GM23338 (cell line): ENCODE measurements at regions not wholly inside any gene's neighbourhood (a gene's known extent, or its start where the extent isn't known, plus 50 kb on each side); places are given as distances from the start of the nearest gene placed in this dataset.

Source experiments
- ATAC-seq: fragments of 200-7000 bp; cut with Tn5 transposase; 3 replicates; pipeline ENCODE4 v1.9.1; 2020
- DNase-seq: peaks from one replicate; pipeline ENCODE4 v3.0.0-alpha.2; 2015; ENCODE audit warnings: low spot score
- H2AFZ ChIP-seq: fragments of 200-600 bp; sonication (generic); 2 replicates; pipeline ENCODE4 v1.8.0; 2016; ENCODE audit warnings: antibody characterized with exemption, mild to moderate bottlenecking, moderate library complexity
- H3F3A ChIP-seq: fragments of 200-600 bp; sonication (generic); replicated peaks from 2 replicates; pipeline ENCODE4 v1.8.0; 2017; ENCODE audit warnings: antibody characterized with exemption, mixed run types, low read depth
- H3K27ac ChIP-seq: fragments of 200-600 bp; sonication (generic); 2 replicates; pipeline ENCODE4 v1.6.1; 2016; ENCODE audit warnings: low read depth
- H3K27me3 ChIP-seq: fragments of 200-600 bp; sonication (generic); 2 replicates; pipeline ENCODE4 v1.8.0; 2016; ENCODE audit warnings: mild to moderate bottlenecking, mixed run types, moderate library complexity; ENCODE audit not compliant: insufficient read depth
- H3K36me3 ChIP-seq: fragments of 200-600 bp; sonication (generic); 2 replicates; pipeline ENCODE4 v1.8.0; 2016; ENCODE audit warnings: mild to moderate bottlenecking; ENCODE audit not compliant: insufficient read depth
- H3K4me1 ChIP-seq: fragments of 200-600 bp; sonication (generic); 2 replicates; pipeline ENCODE4 v1.8.0; 2016; ENCODE audit warnings: mild to moderate bottlenecking, moderate library complexity; ENCODE audit not compliant: insufficient read depth
- H3K4me2 ChIP-seq: fragments of 200-600 bp; sonication (generic); 2 replicates; pipeline ENCODE4 v1.7.1; 2017; ENCODE audit warnings: mixed run types
- H3K4me3 ChIP-seq: fragments of 200-600 bp; sonication (generic); 2 replicates; pipeline ENCODE4 v1.6.1; 2016; ENCODE audit warnings: mixed run types
- H3K79me2 ChIP-seq: fragments of 200-600 bp; sonication (generic); replicated peaks from 2 replicates; pipeline ENCODE4 v1.8.0; 2017; ENCODE audit warnings: mild to moderate bottlenecking; ENCODE audit not compliant: insufficient read depth
- H3K9me2 ChIP-seq: fragments of 200-600 bp; sonication (generic); 2 replicates; pipeline ENCODE4 v1.8.0; 2017; ENCODE audit not compliant: insufficient read depth
- H4K20me1 ChIP-seq: fragments of 200-600 bp; sonication (generic); replicated peaks from 2 replicates; pipeline ENCODE4 v1.8.0; 2017; ENCODE audit warnings: mild to moderate bottlenecking; ENCODE audit not compliant: insufficient read depth
- H3K27ac Mint-ChIP-seq: 2 replicates; pipeline ENCODE4 v1.8.0; 2020; ENCODE audit warnings: inconsistent platforms, mild to moderate bottlenecking, moderate library complexity, mixed read lengths
- H3K27me3 Mint-ChIP-seq: 3 replicates; pipeline ENCODE4 v1.8.0; 2022; ENCODE audit warnings: low read depth, mild to moderate bottlenecking, moderate library complexity, mixed read lengths, inconsistent platforms; ENCODE audit not compliant: insufficient read depth, poor library complexity
- H3K36me3 Mint-ChIP-seq: 3 replicates; pipeline ENCODE4 v1.8.0; 2021; ENCODE audit warnings: low read depth, mild to moderate bottlenecking, inconsistent platforms, moderate library complexity, mixed read lengths
- H3K4me1 Mint-ChIP-seq: 3 replicates; pipeline ENCODE4 v1.8.0; 2020; ENCODE audit warnings: mild to moderate bottlenecking, inconsistent platforms, mixed read lengths
- H3K4me3 Mint-ChIP-seq: 3 replicates; pipeline ENCODE4 v1.8.0; 2021; ENCODE audit warnings: moderate library complexity, mild to moderate bottlenecking, inconsistent platforms, mixed read lengths
- H3K9me3 Mint-ChIP-seq: 3 replicates; pipeline ENCODE4 v1.8.0; 2020; ENCODE audit warnings: moderate library complexity, mild to moderate bottlenecking, inconsistent platforms, mixed read lengths
- CREB1 ChIP-seq: fragments of 250-450 bp; sonication (Bioruptor Pico); IDR thresholded peaks from 2 replicates; pipeline ENCODE4 v1.5.0; 2020; ENCODE audit warnings: low read depth, mild to moderate bottlenecking, moderate library complexity
- CTCF ChIP-seq, 2 experiments: fragments of 200-600 bp in 1 of 2; sonication (generic) in 1 of 2; conservative IDR thresholded peaks; 2 replicates each; pipeline versions ENCODE4 v1.5.1 to v1.6.1; 2016 to 2017; ENCODE audit warnings: antibody characterized with exemption in 2 of 2, low read depth in 2 of 2, mild to moderate bottlenecking in 2 of 2, moderate library complexity in 1 of 2
- ETS1 ChIP-seq: IDR thresholded peaks from 2 replicates; pipeline ENCODE4 v1.6.1; 2016; ENCODE audit warnings: antibody characterized with exemption
- EZH2 ChIP-seq: fragments of 200-600 bp; sonication (generic); IDR thresholded peaks from one replicate; pipeline ENCODE4 v1.8.0; 2017; ENCODE audit warnings: antibody characterized with exemption, mild to moderate bottlenecking, low read depth; ENCODE audit not compliant: unreplicated experiment
- EZH2phosphoT487 ChIP-seq: fragments of 200-600 bp; sonication (generic); IDR thresholded peaks from one replicate; pipeline ENCODE4 v1.8.1; 2018; ENCODE audit warnings: antibody characterized with exemption; ENCODE audit not compliant: unreplicated experiment
- JUNB ChIP-seq: IDR thresholded peaks from one replicate; pipeline ENCODE4 v1.6.1; 2016; ENCODE audit warnings: antibody characterized with exemption; ENCODE audit not compliant: unreplicated experiment
- NANOG ChIP-seq: IDR thresholded peaks from 2 replicates; pipeline ENCODE4 v1.6.1; 2016; ENCODE audit warnings: antibody characterized with exemption, borderline replicate concordance
- POLR2AphosphoS5 ChIP-seq: IDR thresholded peaks from 2 replicates; pipeline ENCODE4 v1.6.1; 2016; ENCODE audit warnings: antibody characterized with exemption, low read depth
- REST ChIP-seq: IDR thresholded peaks from one replicate; pipeline ENCODE4 v1.6.1; 2018; ENCODE audit warnings: antibody characterized with exemption; ENCODE audit not compliant: unreplicated experiment
- STAT1 ChIP-seq: IDR thresholded peaks from one replicate; pipeline ENCODE4 v1.6.1; 2016; ENCODE audit warnings: antibody characterized with exemption; ENCODE audit not compliant: unreplicated experiment
- ZNF114 ChIP-seq: fragments of 250-450 bp; sonication (Bioruptor Pico); IDR thresholded peaks from 2 replicates; pipeline ENCODE4 v1.5.0; 2020; ENCODE audit warnings: mild to moderate bottlenecking, moderate library complexity
- ZNF331 ChIP-seq: fragments of 250-450 bp; sonication (Bioruptor Pico); IDR thresholded peaks from 2 replicates; pipeline ENCODE4 v1.5.0; 2020; ENCODE audit warnings: low read depth, mild to moderate bottlenecking, moderate library complexity
- ZNF462 ChIP-seq: fragments of 250-450 bp; sonication (Bioruptor Pico); IDR thresholded peaks from 2 replicates; pipeline ENCODE4 v1.5.0; 2020; ENCODE audit warnings: mild to moderate bottlenecking, moderate library complexity

- no peaks in the 10 kb centered on the region for H3K4me1 ChIP-seq
- H3K4me2 ChIP-seq = no peak overlapping the region
- Mint-ChIP-seq H3K36me3 (no peaks in the 10 kb centered on the region), H3K27me3 (no peaks in the 10 kb centered on the region), H3K27ac (no peak overlapping the region), H3K9me3 (no peaks in the 10 kb centered on the region), H3K4me1 (peaks cover 4% of the 10 kb centered on the region; the same call in 1 of the 3 replicates), H3K4me3 (no peak overlapping the region)
- H3F3A ChIP-seq = no peaks in the 10 kb centered on the region
- H3K27me3 ChIP-seq = no peaks in the 10 kb centered on the region
- no peaks in the 10 kb centered on the region for H3K9me2 ChIP-seq
- H3K4me3 ChIP-seq = no peak overlapping the region
- H3K79me2 ChIP-seq = no peaks in the 10 kb centered on the region
- H4K20me1 ChIP-seq = no peaks in the 10 kb centered on the region
- TF ChIP-seq ZNF331 (no peak), NANOG (no peak), REST (no peak), ZNF462 (CRISPR knock-in tag) (no peak), JUNB (no peak), CREB1 (CRISPR knock-in tag) (no peak), EZH2 (no peak), STAT1 (no peak), ZNF114 (CRISPR knock-in tag) (no peak), POLR2AphosphoS5 (no peak), ETS1 (no peak), EZH2phosphoT487 (no peak), CTCF (conservative IDR thresholded peaks at IDR 0.05; ENCODE audit: low read depth in 2 of 2) (no peak)
- no peak for ATAC-seq
- no peaks in the 10 kb centered on the region for H3K36me3 ChIP-seq
- H2AFZ ChIP-seq = no peak overlapping the region
- no peak for DNase-seq
- no peak overlapping the region for H3K27ac ChIP-seq
These were observed 785.2 kb downstream of the NR2F2 start for GRCh38 chr15:97115761-97116070.
